Hypothalamus (tissue), 51 donors: ENCODE measurements at regions not wholly inside any gene's neighbourhood (a gene's known extent, or its start where the extent isn't known, plus 50 kb on each side); places are given as distances from the start of the nearest gene placed in this dataset.
"Not testable (repeated sequence)": the region's sequence is repeated elsewhere in the genome, so short reads cannot be mapped to it uniquely, and the experiment has no call there.

Source experiments
- DNase-seq, 51 donors: peaks; one replicate each; lab custom pipeline; 2025; lab: John Stamatoyannopoulos, UW

GRCh38 chr4:106869551-106869950 is 166.6 kb downstream of the DKK2 start:
- DNase-seq: no peak

DNA sequence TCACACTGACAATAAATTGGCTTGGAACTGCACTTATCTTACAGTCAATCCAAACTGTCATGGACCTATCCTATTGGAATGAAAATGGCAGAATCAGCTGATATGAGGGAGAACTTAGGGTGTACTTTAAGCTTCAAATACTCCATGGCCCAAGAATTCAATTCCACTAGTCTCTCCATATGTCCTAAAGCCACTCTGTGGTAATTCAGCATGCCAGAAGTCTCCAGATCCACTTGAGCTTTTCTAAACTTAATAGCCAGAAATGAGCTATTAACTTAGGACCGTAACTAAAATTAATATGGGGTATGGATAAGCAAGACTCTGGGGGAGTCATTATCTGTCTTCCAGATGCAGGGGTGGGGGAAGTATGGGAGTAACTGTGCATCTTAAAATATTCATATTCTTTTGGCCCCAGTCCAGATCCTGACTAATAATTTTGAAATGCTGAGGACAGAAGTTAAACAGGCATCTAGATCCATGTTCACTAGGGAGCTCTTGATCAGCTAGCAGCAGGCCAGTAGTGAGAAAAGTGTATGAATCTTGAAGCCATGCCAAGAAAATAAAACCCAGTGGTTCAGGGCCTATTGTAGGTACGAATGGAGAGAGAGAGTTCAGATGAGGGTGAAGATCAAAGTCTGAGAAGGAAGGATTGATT is 167.6 kb downstream of the DKK2 start:
- DNase-seq: no peak

DNA sequence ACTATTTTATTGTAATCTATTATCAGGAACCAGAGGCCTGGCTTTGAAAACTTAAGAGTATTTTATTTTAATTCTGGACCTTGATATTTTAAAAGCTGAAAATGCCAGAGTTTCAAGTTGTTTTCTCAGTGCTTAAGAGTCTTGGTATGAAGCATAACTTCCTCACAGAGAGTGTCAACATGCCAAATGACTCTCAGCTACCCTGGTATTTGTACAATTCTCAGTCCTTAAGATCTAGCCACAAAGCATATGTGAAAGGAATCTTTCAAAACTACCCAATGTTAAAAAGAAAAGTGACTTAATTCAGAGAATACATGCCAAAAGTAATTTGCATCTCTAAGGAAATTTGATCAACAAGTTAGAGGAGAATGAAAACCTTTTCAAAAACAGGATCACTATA is 171.9 kb downstream of the DKK2 start:
- DNase-seq: no peak

- no peak for DNase-seq
Observed at GRCh38 chr4:106854569-106855351, 181.4 kb downstream of the DKK2 start.

DNA sequence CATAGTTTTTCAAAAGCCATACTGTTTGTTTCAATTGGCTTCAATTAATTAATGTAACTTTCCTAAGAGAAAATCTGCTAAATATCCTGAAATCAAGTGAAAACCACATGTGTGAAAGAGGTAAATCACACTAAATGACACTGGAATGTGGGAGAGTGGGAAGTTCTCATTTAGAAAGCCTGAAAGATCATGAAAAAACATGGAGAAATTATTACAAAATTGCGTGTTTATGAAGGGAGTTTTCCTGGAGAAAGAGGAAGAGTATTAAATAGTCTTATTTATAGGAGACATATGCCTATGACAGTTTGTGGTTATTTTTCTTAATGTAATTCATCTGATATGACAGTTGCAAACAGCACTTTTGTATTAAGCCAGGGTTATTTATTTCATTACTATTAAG is 183.7 kb downstream of the DKK2 start:
- DNase-seq: no peak

DNA sequence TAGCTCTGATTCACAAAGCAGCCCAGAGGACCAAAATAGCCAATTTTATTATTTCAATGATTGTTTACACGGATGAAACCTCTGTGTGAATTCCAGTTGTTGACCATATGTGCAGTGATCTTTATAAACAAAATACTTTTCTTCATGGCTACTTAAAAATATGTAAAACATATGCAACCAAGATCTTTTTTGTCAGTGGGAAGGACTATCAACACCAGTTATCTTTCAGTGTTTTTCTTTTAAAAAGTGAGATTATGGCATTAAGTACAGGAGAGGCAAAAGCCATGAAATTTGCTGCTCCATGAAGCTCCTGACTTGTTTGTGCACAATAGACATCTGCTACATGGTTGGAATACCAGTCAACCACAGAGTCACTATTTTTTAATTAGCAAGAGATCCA is 184.4 kb downstream of the DKK2 start:
- DNase-seq: no peak

DNA sequence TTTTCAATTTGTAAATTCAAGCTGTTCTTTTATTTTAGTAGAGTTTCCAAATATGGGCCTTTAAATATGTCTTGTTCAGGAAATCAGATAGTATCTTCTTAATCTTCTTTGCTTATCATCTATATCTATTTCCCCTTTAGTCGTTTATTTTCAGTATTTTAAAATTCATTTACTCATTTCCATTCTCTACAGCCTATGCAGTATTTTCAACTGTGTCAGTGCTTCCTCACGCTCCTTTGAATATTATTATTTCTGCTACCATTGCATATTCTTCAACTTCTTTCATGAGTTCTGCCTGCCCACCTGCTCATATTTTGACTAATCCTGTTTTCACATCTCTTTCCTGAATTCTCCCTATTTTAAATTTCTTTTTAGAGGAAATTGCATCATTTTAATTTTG is 185.4 kb downstream of the DKK2 start:
- DNase-seq: no peak

- DNase-seq: no peak
Observed at GRCh38 chr4:106835919-106836318, 200.2 kb downstream of the DKK2 start.

- no peak for DNase-seq
Observed at GRCh38 chr4:106830879-106831278, 205.2 kb downstream of the DKK2 start.

DNA sequence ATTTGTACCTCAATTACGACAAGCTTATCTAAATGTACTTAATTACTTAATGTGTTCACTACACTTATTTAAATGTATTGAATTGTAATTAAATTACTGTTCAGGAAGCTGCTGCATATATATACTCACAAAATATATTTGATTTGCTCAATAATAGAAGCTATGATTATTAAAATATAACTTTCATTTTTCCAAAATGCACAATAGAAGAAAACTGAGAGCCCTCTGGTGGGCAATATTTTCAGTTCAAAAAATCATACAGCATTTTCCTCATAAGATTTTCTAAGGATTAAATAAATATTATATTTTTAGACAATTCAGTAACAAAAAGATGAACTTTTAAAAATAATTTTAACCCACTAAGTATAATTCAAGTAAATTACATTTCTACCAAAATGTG is 217.3 kb downstream of the DKK2 start:
- no peak for DNase-seq

DNA sequence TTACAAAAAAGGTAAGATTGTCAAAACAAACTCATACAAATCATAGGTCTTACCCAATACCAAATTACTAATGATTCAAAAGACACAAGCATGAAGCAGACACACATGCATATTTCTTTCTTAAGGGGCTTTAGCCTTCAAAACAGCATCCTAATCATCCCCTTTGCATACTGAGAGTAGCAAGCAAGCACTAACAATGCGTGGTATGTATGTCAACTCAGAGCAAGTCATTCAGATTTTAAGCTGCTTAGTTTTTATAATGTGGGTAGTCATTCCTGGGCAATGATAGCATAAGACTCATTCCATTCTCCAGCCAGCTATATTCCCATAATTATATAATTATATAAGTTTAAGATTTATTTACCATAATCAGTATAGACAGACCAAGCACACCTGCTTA is 219.6 kb downstream of the DKK2 start:
- DNase-seq: no peak

- no peak for DNase-seq
Observed at GRCh38 chr4:106810122-106810521, 226.0 kb downstream of the DKK2 start.

GRCh38 chr4:106809076-106809475 is 227.0 kb downstream of the DKK2 start:
- no peak for DNase-seq

- DNase-seq: no peak
Observed at GRCh38 chr4:106806158-106806797, 229.8 kb downstream of the DKK2 start.

GRCh38 chr4:106803083-106803482 is 233.0 kb downstream of the DKK2 start:
- no peak for DNase-seq

DNA sequence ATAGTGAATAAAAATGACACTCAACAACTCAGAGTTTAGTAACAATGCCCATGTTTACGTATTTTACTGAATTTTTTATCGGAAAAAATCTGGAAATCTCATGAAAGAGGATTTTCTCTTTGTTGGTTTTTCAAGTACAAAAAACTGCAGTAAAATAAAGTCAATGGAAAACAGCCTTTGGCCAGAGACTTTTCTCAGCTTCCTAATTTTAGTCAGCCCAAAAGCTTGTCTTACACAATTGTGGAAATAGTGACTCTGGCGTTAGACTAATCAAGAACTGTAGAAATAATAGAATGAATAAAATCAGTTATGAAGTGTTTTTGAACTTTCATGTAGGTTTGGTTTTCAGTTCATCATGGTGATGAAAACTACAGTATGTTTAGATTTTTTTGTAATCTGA is 234.7 kb downstream of the DKK2 start:
- DNase-seq: no peak

GRCh38 chr4:106796876-106797275 is 239.2 kb downstream of the DKK2 start:
- no peak for DNase-seq

- DNase-seq: no peak
Observed at GRCh38 chr4:106795326-106795725, 240.8 kb downstream of the DKK2 start.

DNA sequence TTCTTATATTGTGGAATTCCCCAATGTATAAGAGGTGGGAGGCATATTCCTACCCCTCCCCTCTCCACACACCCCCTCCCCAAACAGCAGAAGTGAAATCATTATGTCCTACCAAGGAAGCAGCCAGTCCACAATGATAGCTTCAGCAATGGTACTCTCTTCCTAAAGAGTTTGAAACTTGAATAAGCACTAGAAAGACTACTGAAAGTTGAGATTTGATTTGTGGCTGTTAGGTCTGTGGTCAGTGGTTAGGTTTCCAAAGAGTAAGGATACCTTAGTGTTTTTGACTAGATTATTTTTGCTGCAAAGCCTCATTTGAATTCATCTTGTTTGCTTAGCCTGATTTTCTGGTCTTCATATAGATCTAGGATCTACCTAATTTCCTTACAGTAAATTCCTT is 242.2 kb downstream of the DKK2 start:
- no peak for DNase-seq

GRCh38 chr4:106775636-106776035 is 260.5 kb downstream of the DKK2 start:
- DNase-seq: no peak

GRCh38 chr4:106774055-106774454 is 262.1 kb downstream of the DKK2 start:
- not testable (repeated sequence) for DNase-seq
